ENCODE measurements at regions not wholly inside any gene's neighbourhood (a gene's known extent, or its start where the extent isn't known, plus 50 kb on each side); places are given as distances from the start of the nearest gene placed in this dataset.

- Histone ChIP-seq H3K36me3 (no peaks in the 10 kb centered on the region), H3K4me1 (no peaks in the 10 kb centered on the region), H3K9me3 (peaks cover 0 to 4% (median 0%) of the 10 kb centered on the region in 4 donors), H3K4me3 (no peak overlapping the region), H3K27ac (no peak overlapping the region), H3K27me3 (no peaks in the 10 kb centered on the region)
- no peak for DNase-seq (ENCODE audit: low spot score in 2 of 2)
- 28 to 32% methylated on average over 2 of the region's 2 CpGs for WGBS, 2 donors
- TF ChIP-seq CTCF (IDR thresholded peaks at IDR 0.05) = no peak
- TF ChIP-seq EP300 (IDR thresholded peaks at IDR 0.05) = no peak
Measured at GRCh38 chr2:35293261-35293660, 1062.3 kb upstream of the CRIM1 start.

- Histone ChIP-seq H3K27ac (no peak overlapping the region), H3K4me3 (no peak overlapping the region), H3K9me3 (peaks cover 0 to 4% (median 0%) of the 10 kb centered on the region in 4 donors), H3K27me3 (no peaks in the 10 kb centered on the region), H3K36me3 (no peaks in the 10 kb centered on the region), H3K4me1 (no peaks in the 10 kb centered on the region)
- no peak for DNase-seq (ENCODE audit: low spot score in 2 of 2)
- 68 to 74% methylated on average over 2 of the region's 2 CpGs for WGBS, 2 donors
- TF ChIP-seq CTCF (IDR thresholded peaks at IDR 0.05) (no peak), EP300 (IDR thresholded peaks at IDR 0.05) (no peak), POLR2A (IDR thresholded peaks at IDR 0.05) (no peak)
Measured at GRCh38 chr2:35292199-35292598, 1063.4 kb upstream of the CRIM1 start.

GRCh38 chr2:35281702-35282101, 1073.9 kb upstream of the CRIM1 start:
- Histone ChIP-seq H3K4me3 (no peak overlapping the region), H3K27ac (no peak overlapping the region), H3K27me3 (no peaks in the 10 kb centered on the region), H3K4me1 (no peaks in the 10 kb centered on the region), H3K9me3 (no peaks in the 10 kb centered on the region), H3K36me3 (no peaks in the 10 kb centered on the region)
- 88 to 94% methylated on average over 3 of the region's 3 CpGs for WGBS, 2 donors
- DNase-seq (ENCODE audit: low spot score in 2 of 2) = no peak
- TF ChIP-seq POLR2A (IDR thresholded peaks at IDR 0.05) (no peak), EP300 (IDR thresholded peaks at IDR 0.05) (no peak), CTCF (IDR thresholded peaks at IDR 0.05) (no peak)

GRCh38 chr2:35255826-35256225, 1099.8 kb upstream of the CRIM1 start:
- no peak overlapping the region for H3K4me3 ChIP-seq
- TF ChIP-seq POLR2A (IDR thresholded peaks at IDR 0.05) (no peak), EP300 (IDR thresholded peaks at IDR 0.05) (no peak), CTCF (IDR thresholded peaks at IDR 0.05) (no peak)

GRCh38 chr2:35251156-35251555, 1104.4 kb upstream of the CRIM1 start:
- Histone ChIP-seq H3K9me3 (peaks cover 0 to 8% (median 0%) of the 10 kb centered on the region in 4 donors), H3K27me3 (no peaks in the 10 kb centered on the region), H3K4me3 (no peak overlapping the region), H3K27ac (no peak overlapping the region), H3K4me1 (no peaks in the 10 kb centered on the region), H3K36me3 (no peaks in the 10 kb centered on the region)
- 62 to 66% methylated on average over 3 of the region's 3 CpGs for WGBS, 2 donors
- DNase-seq (ENCODE audit: low spot score in 2 of 2) = no peak
- no peak for TF ChIP-seq POLR2A (IDR thresholded peaks at IDR 0.05)
- TF ChIP-seq EP300 (IDR thresholded peaks at IDR 0.05) = no peak
- TF ChIP-seq CTCF (IDR thresholded peaks at IDR 0.05) = no peak

More at GRCh38 chr2:35255826-35256225, 1099.8 kb upstream of the CRIM1 start:
- no peak for DNase-seq (ENCODE audit: low spot score in 2 of 2)
- no peaks in the 10 kb centered on the region for H3K36me3 ChIP-seq
- no peak overlapping the region for H3K27ac ChIP-seq
- no peaks in the 10 kb centered on the region for H3K9me3 ChIP-seq
- no peaks in the 10 kb centered on the region for H3K27me3 ChIP-seq
- H3K4me1 ChIP-seq = no peaks in the 10 kb centered on the region

Data from tibial nerve (tissue), 4 donors.